Upper lobe of left lung (tissue), 6 donors: ENCODE measurements at regions not wholly inside any gene's neighbourhood (a gene's known extent, or its start where the extent isn't known, plus 50 kb on each side); places are given as distances from the start of the nearest gene placed in this dataset.
"Not testable (repeated sequence)": the region's sequence is repeated elsewhere in the genome, so short reads cannot be mapped to it uniquely, and the experiment has no call there.

Experiments
- ATAC-seq, 2 donors: fragments of 200-7000 bp; cut with Tn5 transposase; one replicate each; pipeline ENCODE4 v1.9.1; 2022; ENCODE audit warnings: mild to moderate bottlenecking in 2 of 2, moderate library complexity in 2 of 2; ENCODE audit not compliant: low FRiP score in 2 of 2
- DNase-seq, 2 donors: peaks; one replicate each; pipeline ENCODE4 v3.0.0-alpha.2; 2019 to 2020
- H3K27ac ChIP-seq, 4 donors: fragments of 200-600 bp; sonication (generic); one replicate each; pipeline ENCODE4 v1.5.1; 2016 to 2019
- H3K27me3 ChIP-seq, 4 donors: fragments of 200-600 bp; sonication (generic); one replicate each; pipeline ENCODE4 v1.5.1; 2017 to 2019
- H3K36me3 ChIP-seq, 4 donors: fragments of 200-600 bp; sonication (generic); one replicate each; pipeline ENCODE4 v1.5.1; 2016 to 2019
- H3K4me1 ChIP-seq, 4 donors: fragments of 200-600 bp; sonication (generic); one replicate each; pipeline ENCODE4 v1.5.1; 2018 to 2019
- H3K4me3 ChIP-seq, 4 donors: fragments of 200-600 bp; sonication (generic); one replicate each; pipeline ENCODE4 v1.5.1; 2017 to 2019; ENCODE audit warnings: mild to moderate bottlenecking in 2 of 4, moderate library complexity in 1 of 4
- H3K9me3 ChIP-seq, 4 donors: fragments of 200-600 bp; sonication (generic); one replicate each; pipeline ENCODE4 v1.5.1; 2018 to 2019
- EP300 ChIP-seq, 4 donors: sonication (generic); formaldehyde crosslinking; IDR thresholded peaks; one replicate each; pipeline ENCODE4 v1.5.1; 2017; ENCODE audit warnings: antibody characterized with exemption in 4 of 4, control low read depth in 2 of 4
- POLR2A ChIP-seq, 4 donors: fragments of 450-650 bp; IDR thresholded peaks; one replicate each; pipeline ENCODE4 v1.5.1; 2016 to 2017; ENCODE audit warnings: antibody characterized with exemption in 4 of 4, mild to moderate bottlenecking in 2 of 4
- POLR2AphosphoS5 ChIP-seq, 2 donors: sonication (generic); formaldehyde crosslinking; IDR thresholded peaks; one replicate each; pipeline ENCODE4 v1.5.1; 2017; ENCODE audit warnings: antibody characterized with exemption in 2 of 2
- WGBS, 2 donors: methylation state at CpG; one replicate each; pipeline ENCODE4 v1.1.5; 2017 to 2018; 5-methylcytosine and 5-hydroxymethylcytosine counted together
- small RNA-seq, 4 donors: library from RNA; depleted of rRNA; stranded (forward); fragments of <200 nt; gene quantifications; one replicate each; pipeline ENCODE3, GENCODE V24; 2016
- TF ChIP-seq, protein P1 (sequence below), 6 experiments: fragments of 450-650 bp in 4 of 6; fragments of 200-600 bp in 2 of 6; sonication (generic) in 2 of 6; IDR thresholded peaks; one replicate each; pipeline ENCODE4 v1.5.1; 2016 to 2019; ENCODE audit warnings: antibody characterized with exemption in 6 of 6
- donor health status: DM: no; HTN: no; CAD: no; lungs with moderate emphysema.
- donor health status: DM: no; HTN: yes; CAD: no; lungs with severe emphysema.

DNA sequence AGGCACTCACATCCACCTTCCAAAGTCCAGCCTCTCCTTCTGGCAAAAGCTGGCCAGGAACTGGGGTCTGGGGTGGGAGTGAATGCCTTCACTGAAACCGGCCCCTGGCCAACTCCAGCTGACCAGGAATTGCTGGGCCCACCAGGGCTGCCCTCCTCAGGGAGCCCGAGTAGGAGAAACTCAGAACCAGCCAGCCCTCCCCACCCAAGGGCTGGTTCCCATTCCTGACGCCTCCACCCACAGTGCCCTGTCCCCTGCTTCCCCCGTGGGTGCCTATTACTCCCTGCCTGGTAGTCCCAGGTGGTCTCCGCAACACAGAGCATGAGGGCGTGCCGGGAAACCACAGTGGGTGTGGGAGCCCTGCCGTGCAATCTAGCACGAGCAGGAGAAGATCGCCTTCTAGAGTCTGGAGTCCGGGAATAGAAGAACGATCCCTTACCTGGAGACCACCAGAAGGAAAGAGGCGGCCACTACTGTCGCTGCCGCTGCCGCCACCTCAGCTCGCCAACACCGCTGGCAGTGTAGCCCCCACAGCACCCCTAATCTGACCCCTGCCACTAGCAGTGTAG lies 178.8 kb downstream of the POTEB3 start:
- Histone ChIP-seq H3K4me3 (no peak overlapping the region), H3K27ac (no peak overlapping the region), H3K27me3 (no peaks in the 10 kb centered on the region), H3K4me1 (no peaks in the 10 kb centered on the region), H3K9me3 (peaks cover 0 to 8% (median 0%) of the 10 kb centered on the region in 4 donors), H3K36me3 (no peaks in the 10 kb centered on the region)
- peak; percentile 24 to 35 for ATAC-seq
- DNase-seq = peak; percentile 25 to 84
- TF ChIP-seq POLR2A (IDR thresholded peaks at IDR 0.05) (no peak), POLR2AphosphoS5 (IDR thresholded peaks at IDR 0.05) (no peak), EP300 (IDR thresholded peaks at IDR 0.05) (no peak)
- TF ChIP-seq, protein P1, sequence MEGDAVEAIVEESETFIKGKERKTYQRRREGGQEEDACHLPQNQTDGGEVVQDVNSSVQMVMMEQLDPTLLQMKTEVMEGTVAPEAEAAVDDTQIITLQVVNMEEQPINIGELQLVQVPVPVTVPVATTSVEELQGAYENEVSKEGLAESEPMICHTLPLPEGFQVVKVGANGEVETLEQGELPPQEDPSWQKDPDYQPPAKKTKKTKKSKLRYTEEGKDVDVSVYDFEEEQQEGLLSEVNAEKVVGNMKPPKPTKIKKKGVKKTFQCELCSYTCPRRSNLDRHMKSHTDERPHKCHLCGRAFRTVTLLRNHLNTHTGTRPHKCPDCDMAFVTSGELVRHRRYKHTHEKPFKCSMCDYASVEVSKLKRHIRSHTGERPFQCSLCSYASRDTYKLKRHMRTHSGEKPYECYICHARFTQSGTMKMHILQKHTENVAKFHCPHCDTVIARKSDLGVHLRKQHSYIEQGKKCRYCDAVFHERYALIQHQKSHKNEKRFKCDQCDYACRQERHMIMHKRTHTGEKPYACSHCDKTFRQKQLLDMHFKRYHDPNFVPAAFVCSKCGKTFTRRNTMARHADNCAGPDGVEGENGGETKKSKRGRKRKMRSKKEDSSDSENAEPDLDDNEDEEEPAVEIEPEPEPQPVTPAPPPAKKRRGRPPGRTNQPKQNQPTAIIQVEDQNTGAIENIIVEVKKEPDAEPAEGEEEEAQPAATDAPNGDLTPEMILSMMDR (IDR thresholded peaks at IDR 0.05) = no peak
- WGBS, 2 donors = 88 to 92% methylated on average over 15 to 18 of the region's 18 CpGs

DNA sequence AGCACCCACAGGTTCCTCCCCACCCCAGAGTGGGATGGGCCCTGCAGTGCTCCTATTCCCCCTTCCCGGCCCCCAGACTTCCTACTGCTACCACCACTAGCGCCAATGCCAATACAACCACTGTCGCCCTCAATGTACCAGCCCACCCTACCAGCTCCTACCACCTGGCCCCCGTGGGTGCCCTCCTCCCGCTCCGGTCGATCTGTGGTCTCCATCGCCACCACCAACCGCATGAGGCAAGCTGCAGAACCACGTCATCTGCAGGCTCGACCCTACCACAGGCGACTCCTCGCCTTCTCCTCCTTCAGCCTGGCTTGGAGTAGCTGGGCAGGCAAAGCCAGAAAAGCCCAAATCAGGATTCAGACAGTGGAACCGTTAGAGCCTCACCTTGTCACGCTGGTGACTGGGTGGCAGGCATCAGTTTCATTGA lies 179.3 kb downstream of the POTEB3 start:
- TF ChIP-seq, protein P1 (IDR thresholded peaks at IDR 0.05) = no peak
- TF ChIP-seq POLR2AphosphoS5 (IDR thresholded peaks at IDR 0.05) = no peak
- no peak for TF ChIP-seq POLR2A (IDR thresholded peaks at IDR 0.05)
- TF ChIP-seq EP300 (IDR thresholded peaks at IDR 0.05) = no peak
- Histone ChIP-seq H3K36me3 (no peaks in the 10 kb centered on the region), H3K9me3 (peaks cover 0 to 8% (median 0%) of the 10 kb centered on the region in 4 donors), H3K4me3 (no peak overlapping the region), H3K27me3 (no peaks in the 10 kb centered on the region), H3K4me1 (no peaks in the 10 kb centered on the region), H3K27ac (no peak overlapping the region)
- DNase-seq (peak; percentile 25 to 81), ATAC-seq (peak in 1 of 2 donors; percentile 32)
- WGBS, 2 donors = 88 to 90% methylated on average over 15 of the region's 15 CpGs

DNA sequence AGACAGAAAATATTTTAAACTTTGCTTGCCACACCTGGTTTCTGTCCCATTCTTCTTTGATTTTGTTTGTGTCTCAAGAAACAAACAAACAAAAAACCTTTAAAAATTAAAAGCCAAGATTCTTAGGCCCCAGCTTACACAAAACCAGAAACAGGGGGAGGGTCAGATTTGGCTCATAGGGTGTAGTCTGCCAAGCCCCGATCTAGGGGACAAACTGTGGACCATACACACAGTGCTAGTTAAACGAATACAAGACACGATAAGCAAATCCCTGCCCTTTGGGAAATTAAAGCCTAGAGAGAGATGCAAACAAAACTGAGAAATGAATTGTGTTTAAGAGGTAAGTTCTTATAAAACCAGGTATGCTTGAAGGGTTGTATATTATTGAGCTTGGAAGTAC lies 181.7 kb downstream of the POTEB3 start:
- not testable (repeated sequence) for DNase-seq, H3K4me3 ChIP-seq, H3K4me1 ChIP-seq, H3K36me3 ChIP-seq, H3K27me3 ChIP-seq, H3K9me3 ChIP-seq, H3K27ac ChIP-seq
- WGBS, 2 donors = 75 to 88% methylated on average over 3 of the region's 3 CpGs
- ATAC-seq = peak in 1 of 2 donors; percentile 43

DNA sequence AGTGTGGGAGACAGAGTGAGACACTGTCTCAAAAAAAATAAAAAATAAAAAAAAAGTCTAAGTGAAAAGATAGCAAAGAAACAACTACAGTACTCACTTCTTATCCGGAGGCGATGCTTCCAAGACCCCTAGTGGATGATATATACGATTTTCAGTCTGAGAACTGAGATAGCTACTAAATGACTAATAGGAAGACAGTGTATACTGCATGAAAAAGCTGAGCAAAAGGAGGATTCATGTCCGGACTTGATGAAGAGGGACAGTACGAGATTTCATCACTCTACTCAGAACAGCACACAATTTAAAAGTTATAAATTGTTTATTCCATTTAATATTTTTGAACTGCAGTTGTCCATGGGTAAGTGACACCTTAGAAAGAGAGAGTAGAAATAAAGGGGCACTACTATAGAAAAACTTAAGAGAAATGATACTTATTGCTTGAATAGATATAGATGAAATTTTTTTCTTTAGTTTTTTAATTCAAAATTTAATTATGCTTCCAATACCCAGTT lies 190.7 kb downstream of the POTEB3 start:
- not testable (repeated sequence) for ATAC-seq, H3K4me1 ChIP-seq, H3K27ac ChIP-seq, H3K36me3 ChIP-seq, H3K9me3 ChIP-seq, DNase-seq, H3K27me3 ChIP-seq, H3K4me3 ChIP-seq
- 68 to 78% methylated on average over 5 of the region's 5 CpGs for WGBS, 2 donors

Small RNAs in the stretch of these regions (small RNA-seq; reads per million reads assigned to genes)
- 0 reads per million in 4 donors for gene RNU6-1235P
